ENCODE measurements at regions not wholly inside any gene's neighbourhood (a gene's known extent, or its start where the extent isn't known, plus 50 kb on each side); places are given as distances from the start of the nearest gene placed in this dataset.

- no peaks in the 10 kb centered on the region for H3K4me1 ChIP-seq (ENCODE audit: control insufficient read depth in 1 of 2, insufficient read depth in 1 of 2, low read depth in 1 of 2, low read length in 1 of 2)
- no peak overlapping the region for H3K4me3 ChIP-seq (ENCODE audit: low read depth in 1 of 2, low read length in 1 of 2)
- no peak for TF ChIP-seq CTCF (IDR thresholded peaks at IDR 0.05)
- no peaks in the 10 kb centered on the region for H3K9me3 ChIP-seq
- no peaks in the 10 kb centered on the region for H3K36me3 ChIP-seq
- no peaks in the 10 kb centered on the region for H3K27me3 ChIP-seq
- H3K27ac ChIP-seq: no peak overlapping the region
These were observed 318.4 kb downstream of the GLRX3 start for GRCh38 chr10:130454543-130455000.

GRCh38 chr10:130455111-130455695, 319.0 kb downstream of the GLRX3 start:
- Histone ChIP-seq H3K4me3 (ENCODE audit: low read depth in 1 of 2, low read length in 1 of 2) (no peak overlapping the region), H3K27ac (no peak overlapping the region), H3K4me1 (ENCODE audit: control insufficient read depth in 1 of 2, insufficient read depth in 1 of 2, low read depth in 1 of 2, low read length in 1 of 2) (no peaks in the 10 kb centered on the region), H3K9me3 (no peaks in the 10 kb centered on the region), H3K36me3 (no peaks in the 10 kb centered on the region), H3K27me3 (no peaks in the 10 kb centered on the region)
- no peak for TF ChIP-seq CTCF (IDR thresholded peaks at IDR 0.05)

- Histone ChIP-seq H3K27ac (no peak overlapping the region), H3K4me1 (ENCODE audit: control insufficient read depth in 1 of 2, insufficient read depth in 1 of 2, low read depth in 1 of 2, low read length in 1 of 2) (no peaks in the 10 kb centered on the region), H3K36me3 (no peaks in the 10 kb centered on the region), H3K4me3 (ENCODE audit: low read depth in 1 of 2, low read length in 1 of 2) (no peak overlapping the region), H3K9me3 (no peaks in the 10 kb centered on the region), H3K27me3 (no peaks in the 10 kb centered on the region)
- TF ChIP-seq CTCF (IDR thresholded peaks at IDR 0.05): no peak
These were observed 319.6 kb downstream of the GLRX3 start for GRCh38 chr10:130455791-130456190.

- TF ChIP-seq CTCF (IDR thresholded peaks at IDR 0.05): no peak
- Histone ChIP-seq H3K27ac (no peak overlapping the region), H3K36me3 (no peaks in the 10 kb centered on the region), H3K27me3 (no peaks in the 10 kb centered on the region), H3K4me3 (ENCODE audit: low read depth in 1 of 2, low read length in 1 of 2) (no peak overlapping the region), H3K9me3 (no peaks in the 10 kb centered on the region), H3K4me1 (ENCODE audit: control insufficient read depth in 1 of 2, insufficient read depth in 1 of 2, low read depth in 1 of 2, low read length in 1 of 2) (no peaks in the 10 kb centered on the region)
These were observed 320.4 kb downstream of the GLRX3 start for GRCh38 chr10:130456616-130457015.

GRCh38 chr10:130458509-130458908, 322.3 kb downstream of the GLRX3 start:
- H3K9me3 ChIP-seq: no peaks in the 10 kb centered on the region
- no peak overlapping the region for H3K27ac ChIP-seq
- H3K36me3 ChIP-seq: no peaks in the 10 kb centered on the region
- no peak overlapping the region for H3K4me3 ChIP-seq (ENCODE audit: low read depth in 1 of 2, low read length in 1 of 2)
- H3K4me1 ChIP-seq (ENCODE audit: control insufficient read depth in 1 of 2, insufficient read depth in 1 of 2, low read depth in 1 of 2, low read length in 1 of 2): no peaks in the 10 kb centered on the region
- no peaks in the 10 kb centered on the region for H3K27me3 ChIP-seq
- no peak for TF ChIP-seq CTCF (IDR thresholded peaks at IDR 0.05)
